ENCODE measurements at regions not wholly inside any gene's neighbourhood (a gene's known extent, or its start where the extent isn't known, plus 50 kb on each side); places are given as distances from the start of the nearest gene placed in this dataset.

- no peak overlapping the region for H3K4me3 Mint-ChIP-seq (ENCODE audit: low read depth)
- peaks cover 41% of the 10 kb centered on the region for H3K9me3 Mint-ChIP-seq
- no peaks in the 10 kb centered on the region for H3K4me1 Mint-ChIP-seq (ENCODE audit: low read depth)
- H3K27me3 Mint-ChIP-seq (ENCODE audit: low read depth): no peaks in the 10 kb centered on the region
- DNase-seq (ENCODE audit: low spot score): no peak
- intact Hi-C loops (cut with micrococcal nuclease): no loop called here
- H3K36me3 Mint-ChIP-seq (ENCODE audit: low read depth): no peaks in the 10 kb centered on the region
- H3K27ac Mint-ChIP-seq: no peak overlapping the region
These were observed 1144.7 kb downstream of the CNTNAP5 start for GRCh38 chr2:125169764-125170146.

DNA sequence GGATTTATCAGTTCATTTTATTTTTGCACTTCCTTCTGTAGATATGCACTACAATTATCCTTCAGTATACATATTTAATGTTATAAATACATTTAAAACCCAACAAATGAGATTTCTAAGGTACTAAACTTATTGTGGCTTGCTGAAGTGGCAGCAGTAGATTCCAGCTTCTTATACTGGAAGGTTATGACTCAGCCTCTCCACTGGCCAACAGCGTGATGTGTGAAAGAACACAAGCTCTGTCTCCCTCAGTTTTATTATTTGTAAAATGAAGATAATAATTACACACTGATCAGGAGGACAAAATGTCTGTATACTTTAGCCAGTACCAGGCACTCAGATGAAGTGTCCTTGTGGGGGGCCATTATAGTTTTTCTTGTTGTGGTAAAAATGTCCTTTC lies 1147.1 kb downstream of the CNTNAP5 start:
- Mint-ChIP-seq H3K27ac (no peak overlapping the region), H3K4me3 (ENCODE audit: low read depth) (no peak overlapping the region), H3K4me1 (ENCODE audit: low read depth) (no peaks in the 10 kb centered on the region), H3K36me3 (ENCODE audit: low read depth) (no peaks in the 10 kb centered on the region), H3K27me3 (ENCODE audit: low read depth) (no peaks in the 10 kb centered on the region), H3K9me3 (peaks cover 33% of the 10 kb centered on the region)
- intact Hi-C loops (cut with micrococcal nuclease): no loop called here
- no peak for DNase-seq (ENCODE audit: low spot score)

DNA sequence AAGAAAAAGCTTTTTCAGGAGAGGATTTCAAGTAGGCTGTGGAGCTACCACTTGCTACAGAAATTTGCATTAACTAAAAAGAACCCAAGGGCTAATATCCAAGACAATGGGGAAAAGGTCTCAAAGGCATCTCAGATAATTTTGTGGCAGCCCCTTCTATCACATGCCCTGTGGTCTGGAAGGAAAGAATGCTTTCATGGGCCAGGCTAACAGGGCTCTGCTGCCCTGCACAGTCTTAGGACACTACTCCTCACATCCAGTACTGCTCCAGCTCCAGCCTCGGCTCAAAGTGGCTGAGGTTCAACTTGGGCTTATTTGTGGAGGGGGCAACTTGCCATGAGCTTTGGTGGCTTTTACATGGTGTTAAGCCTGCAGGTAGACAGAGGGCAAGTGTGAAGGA lies 1150.3 kb downstream of the CNTNAP5 start:
- H3K36me3 Mint-ChIP-seq (ENCODE audit: low read depth): no peaks in the 10 kb centered on the region
- H3K27ac Mint-ChIP-seq: no peak overlapping the region
- peaks cover 26% of the 10 kb centered on the region for H3K9me3 Mint-ChIP-seq
- no peak overlapping the region for H3K4me3 Mint-ChIP-seq (ENCODE audit: low read depth)
- no peaks in the 10 kb centered on the region for H3K4me1 Mint-ChIP-seq (ENCODE audit: low read depth)
- no peaks in the 10 kb centered on the region for H3K27me3 Mint-ChIP-seq (ENCODE audit: low read depth)
- no peak for DNase-seq (ENCODE audit: low spot score)
- intact Hi-C loops (cut with micrococcal nuclease): no loop called here

GRCh38 chr2:125185691-125186270 lies 1160.7 kb downstream of the CNTNAP5 start:
- no peaks in the 10 kb centered on the region for H3K36me3 Mint-ChIP-seq (ENCODE audit: low read depth)
- intact Hi-C loops (cut with micrococcal nuclease): no loop called here
- no peaks in the 10 kb centered on the region for H3K27me3 Mint-ChIP-seq (ENCODE audit: low read depth)

DNA sequence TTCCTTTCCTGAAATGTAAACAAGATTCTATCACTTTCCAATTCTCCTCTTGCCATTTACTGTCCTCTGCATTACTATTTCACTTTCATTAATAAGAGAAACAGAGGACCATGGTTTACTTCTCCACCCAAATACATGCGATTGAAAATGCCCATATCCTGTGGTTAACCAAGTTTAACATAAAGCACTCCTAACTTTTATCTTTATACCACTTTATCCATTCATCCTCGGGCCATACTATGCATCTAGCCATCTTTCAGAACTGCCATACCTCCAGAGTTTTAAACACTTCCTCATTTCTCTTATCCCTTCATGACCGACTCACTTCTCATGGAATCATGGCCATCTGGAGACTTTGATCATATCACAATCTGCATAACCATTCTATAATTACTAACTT lies 1182.3 kb downstream of the CNTNAP5 start:
- H3K4me1 Mint-ChIP-seq (ENCODE audit: low read depth): no peaks in the 10 kb centered on the region
- intact Hi-C loops (cut with micrococcal nuclease): no loop called here
- H3K36me3 Mint-ChIP-seq (ENCODE audit: low read depth): no peaks in the 10 kb centered on the region
- no peak for DNase-seq (ENCODE audit: low spot score)
- no peaks in the 10 kb centered on the region for H3K27me3 Mint-ChIP-seq (ENCODE audit: low read depth)
- H3K9me3 Mint-ChIP-seq: peaks cover 36% of the 10 kb centered on the region
- H3K4me3 Mint-ChIP-seq (ENCODE audit: low read depth): no peak overlapping the region
- no peak overlapping the region for H3K27ac Mint-ChIP-seq

More at GRCh38 chr2:125185691-125186270, 1160.7 kb downstream of the CNTNAP5 start:
- Mint-ChIP-seq H3K4me1 (ENCODE audit: low read depth) (no peaks in the 10 kb centered on the region), H3K4me3 (ENCODE audit: low read depth) (no peak overlapping the region), H3K27ac (no peak overlapping the region), H3K9me3 (peaks cover 34% of the 10 kb centered on the region)
- DNase-seq (ENCODE audit: low spot score): no peak

DNA sequence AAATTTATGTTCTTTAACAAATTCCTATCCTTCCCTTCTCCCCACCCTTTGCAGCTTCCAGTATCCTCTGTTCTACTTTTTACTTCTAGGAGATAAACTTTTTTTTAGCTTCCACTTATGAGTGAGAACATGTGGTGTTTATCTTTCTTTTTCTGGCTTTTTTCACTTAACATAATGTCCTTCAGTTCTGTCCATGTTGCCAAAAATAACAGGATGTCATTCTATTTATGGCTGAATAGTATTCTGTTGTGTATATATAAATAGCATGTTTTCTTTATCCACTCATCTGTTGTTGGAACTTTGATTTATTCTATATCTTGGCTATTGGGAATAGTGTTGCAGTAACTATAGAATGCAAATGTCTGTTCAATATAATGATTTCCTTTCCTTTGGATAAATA lies 1191.2 kb downstream of the CNTNAP5 start:
- intact Hi-C loops (cut with micrococcal nuclease): no loop called here
- H3K36me3 Mint-ChIP-seq (ENCODE audit: low read depth): no peaks in the 10 kb centered on the region
- H3K4me1 Mint-ChIP-seq (ENCODE audit: low read depth): no peaks in the 10 kb centered on the region
- DNase-seq (ENCODE audit: low spot score): no peak
- no peak overlapping the region for H3K4me3 Mint-ChIP-seq (ENCODE audit: low read depth)
- H3K27me3 Mint-ChIP-seq (ENCODE audit: low read depth): no peaks in the 10 kb centered on the region
- no peak overlapping the region for H3K27ac Mint-ChIP-seq
- peaks cover 62% of the 10 kb centered on the region for H3K9me3 Mint-ChIP-seq

GRCh38 chr2:125224188-125224587 lies 1199.1 kb downstream of the CNTNAP5 start:
- Mint-ChIP-seq H3K9me3 (peaks cover 40% of the 10 kb centered on the region), H3K27ac (no peak overlapping the region), H3K4me3 (ENCODE audit: low read depth) (no peak overlapping the region), H3K36me3 (ENCODE audit: low read depth) (no peaks in the 10 kb centered on the region), H3K27me3 (ENCODE audit: low read depth) (no peaks in the 10 kb centered on the region), H3K4me1 (ENCODE audit: low read depth) (no peaks in the 10 kb centered on the region)
- intact Hi-C loops (cut with micrococcal nuclease): no loop called here
- no peak for DNase-seq (ENCODE audit: low spot score)

GRCh38 chr2:125224830-125225229 lies 1199.7 kb downstream of the CNTNAP5 start:
- Mint-ChIP-seq H3K4me3 (ENCODE audit: low read depth) (no peak overlapping the region), H3K36me3 (ENCODE audit: low read depth) (no peaks in the 10 kb centered on the region), H3K9me3 (peaks cover 39% of the 10 kb centered on the region), H3K27ac (no peak overlapping the region), H3K27me3 (ENCODE audit: low read depth) (no peaks in the 10 kb centered on the region), H3K4me1 (ENCODE audit: low read depth) (no peaks in the 10 kb centered on the region)
- intact Hi-C loops (cut with micrococcal nuclease): no loop called here
- DNase-seq (ENCODE audit: low spot score): no peak

GRCh38 chr2:125227843-125228392 lies 1202.8 kb downstream of the CNTNAP5 start:
- H3K4me1 Mint-ChIP-seq (ENCODE audit: low read depth): no peaks in the 10 kb centered on the region
- no peak overlapping the region for H3K27ac Mint-ChIP-seq
- no peak overlapping the region for H3K4me3 Mint-ChIP-seq (ENCODE audit: low read depth)
- no peaks in the 10 kb centered on the region for H3K27me3 Mint-ChIP-seq (ENCODE audit: low read depth)
- no peaks in the 10 kb centered on the region for H3K36me3 Mint-ChIP-seq (ENCODE audit: low read depth)
- no peak for DNase-seq (ENCODE audit: low spot score)
- H3K9me3 Mint-ChIP-seq: peaks cover 18% of the 10 kb centered on the region
- intact Hi-C loops (cut with micrococcal nuclease): no loop called here

- Mint-ChIP-seq H3K27me3 (ENCODE audit: low read depth) (no peaks in the 10 kb centered on the region), H3K4me1 (ENCODE audit: low read depth) (no peaks in the 10 kb centered on the region), H3K4me3 (ENCODE audit: low read depth) (no peak overlapping the region), H3K27ac (no peak overlapping the region), H3K36me3 (ENCODE audit: low read depth) (no peaks in the 10 kb centered on the region), H3K9me3 (peaks cover 22% of the 10 kb centered on the region)
- intact Hi-C loops (cut with micrococcal nuclease): no loop called here
- DNase-seq (ENCODE audit: low spot score): no peak
These were observed 1215.8 kb downstream of the CNTNAP5 start for GRCh38 chr2:125240870-125241269.

GRCh38 chr2:125243074-125243473 lies 1218.0 kb downstream of the CNTNAP5 start:
- Mint-ChIP-seq H3K27ac (no peak overlapping the region), H3K36me3 (ENCODE audit: low read depth) (no peaks in the 10 kb centered on the region), H3K4me3 (ENCODE audit: low read depth) (no peak overlapping the region), H3K4me1 (ENCODE audit: low read depth) (no peaks in the 10 kb centered on the region), H3K27me3 (ENCODE audit: low read depth) (no peaks in the 10 kb centered on the region), H3K9me3 (peaks cover 18% of the 10 kb centered on the region)
- DNase-seq (ENCODE audit: low spot score): no peak
- intact Hi-C loops (cut with micrococcal nuclease): no loop called here

DNA sequence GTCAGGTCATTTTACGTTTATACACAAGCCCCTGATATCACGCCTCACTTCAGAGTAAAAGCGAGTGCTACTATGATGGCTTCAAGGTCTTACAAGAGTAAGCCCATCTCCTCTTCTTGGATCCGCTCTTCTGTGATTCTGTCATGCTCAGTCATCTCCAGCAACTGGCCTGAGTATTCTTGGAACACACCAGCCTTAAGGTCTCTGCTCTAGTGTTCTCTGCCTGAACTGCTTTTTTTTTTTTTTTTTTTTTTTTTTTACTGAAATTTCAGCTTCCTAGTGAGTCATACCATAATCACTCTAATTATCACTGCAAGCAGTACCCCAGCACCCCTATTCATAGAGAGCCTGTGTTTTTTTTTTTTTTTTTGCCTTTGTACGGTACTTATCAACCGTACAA lies 1228.9 kb downstream of the CNTNAP5 start:
- H3K4me1 Mint-ChIP-seq (ENCODE audit: low read depth): no peaks in the 10 kb centered on the region
- intact Hi-C loops (cut with micrococcal nuclease): no loop called here
- no peak overlapping the region for H3K4me3 Mint-ChIP-seq (ENCODE audit: low read depth)
- H3K36me3 Mint-ChIP-seq (ENCODE audit: low read depth): no peaks in the 10 kb centered on the region
- H3K27me3 Mint-ChIP-seq (ENCODE audit: low read depth): no peaks in the 10 kb centered on the region
- no peak overlapping the region for H3K27ac Mint-ChIP-seq
- peaks cover 8% of the 10 kb centered on the region for H3K9me3 Mint-ChIP-seq
- DNase-seq (ENCODE audit: low spot score): no peak

DNA sequence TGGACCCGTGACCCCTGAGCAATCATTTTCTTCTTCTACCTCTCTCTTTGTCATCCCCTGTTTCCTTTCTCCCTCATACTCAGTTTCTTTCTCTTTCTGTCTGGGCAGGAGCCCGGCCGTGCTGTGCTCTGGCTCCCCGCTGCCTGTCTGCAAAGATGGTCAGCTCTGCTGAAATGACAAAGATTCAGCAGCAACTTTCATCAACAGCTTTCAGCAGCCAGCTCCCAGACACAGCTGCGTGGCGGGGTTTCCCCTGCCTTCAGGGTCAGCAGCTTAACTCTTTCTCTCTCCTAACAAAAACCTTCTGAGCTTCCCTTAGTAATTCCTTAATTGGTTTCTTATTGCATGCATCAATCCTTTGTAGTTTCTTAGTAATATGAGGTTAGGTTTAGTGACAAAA lies 1234.4 kb downstream of the CNTNAP5 start:
- Mint-ChIP-seq H3K4me3 (ENCODE audit: low read depth) (no peak overlapping the region), H3K9me3 (peaks cover 34% of the 10 kb centered on the region), H3K4me1 (ENCODE audit: low read depth) (no peaks in the 10 kb centered on the region), H3K27ac (no peak overlapping the region), H3K27me3 (ENCODE audit: low read depth) (no peaks in the 10 kb centered on the region), H3K36me3 (ENCODE audit: low read depth) (no peaks in the 10 kb centered on the region)
- no peak for DNase-seq (ENCODE audit: low spot score)
- intact Hi-C loops (cut with micrococcal nuclease): no loop called here
